IMR-90 (cell line): ENCODE measurements at regions not wholly inside any gene's neighbourhood (a gene's known extent, or its start where the extent isn't known, plus 50 kb on each side); places are given as distances from the start of the nearest gene placed in this dataset.

Source experiments
- ATAC-seq: fragments of 200-7000 bp; cut with Tn5 transposase; 2 replicates; pipeline ENCODE4 v1.9.1; 2020; ENCODE audit warnings: low read depth, mild to moderate bottlenecking, moderate library complexity
- BruUV-seq: library from RNA; stranded (reverse); fragments of 400-500 nt; replicated peaks from 2 replicates; lab custom pipeline; 2021; lab: Mats Ljungman, UMichigan
- CTCF ChIA-PET: fragments of 300-600 bp; formaldehyde crosslinking; extraction: SDS; loops from one replicate; lab custom pipeline; 2021; ENCODE audit warnings: antibody characterized with exemption; lab: Yijun Ruan, JAX
- POLR2A ChIA-PET: fragments of 300-600 bp; sonication (Branson Sonifier 250); formaldehyde crosslinking; loops from one replicate; lab custom pipeline; 2022; ENCODE audit warnings: antibody characterized with exemption; ENCODE audit not compliant: unreplicated experiment; lab: Charles Lee
- DNase-seq: peaks from one replicate; pipeline ENCODE4 v3.0.0; 2013
- H2AFZ ChIP-seq: replicated peaks from 2 replicates; pipeline ENCODE3; 2013; ENCODE audit warnings: low read length, mild to moderate bottlenecking; ENCODE audit not compliant: poor library complexity
- H2AK5ac ChIP-seq: 2 replicates; pipeline ENCODE4 v1.6.1; 2013; ENCODE audit warnings: low read depth, low read length, inconsistent platforms
- H2AK9ac ChIP-seq: replicated peaks from 2 replicates; pipeline ENCODE3; 2013; ENCODE audit warnings: mild to moderate bottlenecking, low read depth, low read length, moderate library complexity; ENCODE audit not compliant: poor library complexity
- H2BK120ac ChIP-seq: 2 replicates; pipeline ENCODE4 v1.6.1; 2013; ENCODE audit warnings: low read depth, low read length, inconsistent platforms
- H2BK15ac ChIP-seq: 3 replicates; pipeline ENCODE4 v1.6.1; 2013; ENCODE audit warnings: low read depth, low read length, inconsistent platforms
- H2BK20ac ChIP-seq: 2 replicates; pipeline ENCODE4 v1.6.1; 2013; ENCODE audit warnings: low read depth, mild to moderate bottlenecking, inconsistent platforms, low read length, moderate library complexity
- H2BK5ac ChIP-seq: 2 replicates; pipeline ENCODE4 v1.6.1; 2013; ENCODE audit warnings: mild to moderate bottlenecking, low read depth, low read length, inconsistent platforms; ENCODE audit not compliant: poor library complexity, severe bottlenecking
- H3K14ac ChIP-seq: replicated peaks from 2 replicates; pipeline ENCODE4 v1.6.1; 2013; ENCODE audit warnings: low read depth, low read length, inconsistent platforms
- H3K18ac ChIP-seq: 2 replicates; pipeline ENCODE4 v1.6.1; 2013; ENCODE audit warnings: low read depth, low read length, control low read depth
- H3K23ac ChIP-seq: 2 replicates; pipeline ENCODE4 v1.6.1; 2013; ENCODE audit warnings: low read depth, low read length, inconsistent platforms
- H3K27ac ChIP-seq: 2 replicates; pipeline ENCODE4 v1.5.1; 2013; ENCODE audit warnings: mild to moderate bottlenecking, control low read depth, low read length; ENCODE audit not compliant: insufficient read depth
- H3K27me3 ChIP-seq: 2 replicates; pipeline ENCODE4 v1.6.1; 2013; ENCODE audit warnings: low read length; ENCODE audit not compliant: control insufficient read depth, insufficient read depth
- H3K36me3 ChIP-seq: 2 replicates; pipeline ENCODE4 v1.6.1; 2013; ENCODE audit warnings: low read length, mixed read lengths; ENCODE audit not compliant: control insufficient read depth, insufficient read depth
- H3K4ac ChIP-seq: 2 replicates; pipeline ENCODE4 v1.6.1; 2013; ENCODE audit warnings: low read depth, low read length, inconsistent platforms
- H3K4me1 ChIP-seq: 2 replicates; pipeline ENCODE4 v1.6.1; 2013; ENCODE audit warnings: low read length, mixed read lengths; ENCODE audit not compliant: control insufficient read depth, insufficient read depth
- H3K4me2 ChIP-seq: 2 replicates; pipeline ENCODE4 v1.6.1; 2013; ENCODE audit warnings: low read depth, mild to moderate bottlenecking, control low read depth, low read length, moderate library complexity
- H3K4me3 ChIP-seq: 2 replicates; pipeline ENCODE4 v1.5.1; 2013; ENCODE audit warnings: low read depth, mild to moderate bottlenecking, control low read depth, low read length, moderate library complexity; ENCODE audit not compliant: insufficient read depth
- H3K56ac ChIP-seq: 2 replicates; pipeline ENCODE4 v1.6.1; 2013; ENCODE audit warnings: low read length, inconsistent platforms; ENCODE audit not compliant: insufficient read depth; ENCODE audit errors: extremely low read depth
- H3K79me1 ChIP-seq, 2 experiments: 2 replicates each; pipeline ENCODE4 v1.6.1; 2013; ENCODE audit warnings: low read length in 2 of 2, inconsistent platforms in 1 of 2, low read depth in 1 of 2
- H3K9ac ChIP-seq: 2 replicates; pipeline ENCODE4 v1.6.1; 2013; ENCODE audit warnings: low read depth, low read length, control low read depth
- H3K9me1 ChIP-seq: 2 replicates; pipeline ENCODE4 v1.6.1; 2013; ENCODE audit warnings: low read length, inconsistent platforms; ENCODE audit not compliant: insufficient read depth
- H3K9me3 ChIP-seq: 2 replicates; pipeline ENCODE4 v1.6.1; 2013; ENCODE audit warnings: low read length; ENCODE audit not compliant: control insufficient read depth, insufficient read depth
- H4K20me1 ChIP-seq: 2 replicates; pipeline ENCODE4 v1.6.1; 2013; ENCODE audit warnings: low read length, inconsistent platforms; ENCODE audit not compliant: insufficient read depth
- H4K5ac ChIP-seq: 2 replicates; pipeline ENCODE4 v1.6.1; 2013; ENCODE audit warnings: mild to moderate bottlenecking, low read depth, low read length, control low read depth
- H4K8ac ChIP-seq, 2 experiments: 2 replicates each; pipeline ENCODE4 v1.6.1; 2013; ENCODE audit warnings: low read depth in 2 of 2, low read length in 2 of 2, control low read depth in 1 of 2, inconsistent platforms in 1 of 2
- H4K91ac ChIP-seq: 2 replicates; pipeline ENCODE4 v1.6.1; 2013; ENCODE audit warnings: low read depth, low read length, inconsistent platforms; ENCODE audit not compliant: insufficient read depth
- BHLHE40 ChIP-seq: fragments of 150-350 bp; IDR thresholded peaks from 2 replicates; pipeline ENCODE4 v1.6.1; 2016; ENCODE audit warnings: mild to moderate bottlenecking, low read depth, low read length
- CEBPB ChIP-seq: IDR thresholded peaks from 2 replicates; pipeline ENCODE4 v1.6.1; 2012; ENCODE audit warnings: low read depth, low read length, improper control_type of control experiment
- CHD1 ChIP-seq: IDR thresholded peaks from 2 replicates; pipeline ENCODE4 v1.6.1; 2012; ENCODE audit warnings: low read depth, low read length, improper control_type of control experiment
- FOS ChIP-seq: fragments of 150-350 bp; IDR thresholded peaks from 2 replicates; pipeline ENCODE4 v1.6.1; 2016; ENCODE audit warnings: low read depth, low read length
- MAFK ChIP-seq: IDR thresholded peaks from 2 replicates; pipeline ENCODE4 v1.6.1; 2012; ENCODE audit warnings: low read depth, low read length, improper control_type of control experiment
- MAZ ChIP-seq: IDR thresholded peaks from 2 replicates; pipeline ENCODE4 v1.6.1; 2012; ENCODE audit warnings: low read depth, mild to moderate bottlenecking, low read length, improper control_type of control experiment, moderate library complexity, borderline replicate concordance
- MXI1 ChIP-seq: IDR thresholded peaks from 2 replicates; pipeline ENCODE4 v1.6.1; 2012; ENCODE audit warnings: low read depth, mild to moderate bottlenecking, low read length, moderate library complexity, borderline replicate concordance
- NFE2L2 ChIP-seq: fragments of 150-350 bp; IDR thresholded peaks from 2 replicates; pipeline ENCODE4 v1.6.1; 2016; ENCODE audit warnings: low read depth, mild to moderate bottlenecking, low read length
- POLR2A ChIP-seq: IDR thresholded peaks from 2 replicates; pipeline ENCODE4 v1.6.1; 2012; ENCODE audit warnings: mild to moderate bottlenecking, low read depth, low read length
- RAD21 ChIP-seq: IDR thresholded peaks from 2 replicates; pipeline ENCODE4 v1.6.1; 2012; ENCODE audit warnings: low read length, improper control_type of control experiment
- RCOR1 ChIP-seq: IDR thresholded peaks from 2 replicates; pipeline ENCODE4 v1.6.1; 2012; ENCODE audit warnings: mild to moderate bottlenecking, low read length, improper control_type of control experiment; ENCODE audit not compliant: insufficient replicate concordance
- RFX5 ChIP-seq: IDR thresholded peaks from 2 replicates; pipeline ENCODE4 v1.8.0; 2012; ENCODE audit warnings: low read depth, mild to moderate bottlenecking, low read length, moderate library complexity
- SMC3 ChIP-seq: fragments of 150-350 bp; IDR thresholded peaks from 2 replicates; pipeline ENCODE4 v1.6.1; 2016; ENCODE audit warnings: low read depth, mild to moderate bottlenecking, antibody characterized with exemption, low read length, moderate library complexity
- WGBS, 2 experiments: methylation state at CpG; one replicate each; pipeline versions ENCODE4 v1.1.5 to v1.1.7; 2013; ENCODE audit warnings: missing lambda C conversion rate in 2 of 2; ENCODE audit not compliant: insufficient read length in 1 of 2; ENCODE audit errors: extremely low coverage in 2 of 2; 5-methylcytosine and 5-hydroxymethylcytosine counted together
- dilution Hi-C: fragments of 300-500 bp; cut with HindIII; formaldehyde crosslinking; loops from one replicate; pipeline ENCODE4 v1.14.3; 2018; ENCODE audit warnings: low sequenced_read_pairs; ENCODE audit not compliant: unreplicated experiment
- in situ Hi-C: fragments of 300-500 bp; cut with MboI; formaldehyde crosslinking; loops from 3 replicates; pipeline ENCODE4 v1.14.3; 2019; ENCODE audit warnings: low sequenced_read_pairs, inconsistent platforms, mixed read lengths
- intact Hi-C: fragments of 100-400 bp; cut with micrococcal nuclease; formaldehyde crosslinking; loops from 2 replicates; pipeline ENCODE4 v1.10.0; 2022
- TF ChIP-seq, protein P1 (sequence below): conservative IDR thresholded peaks from 2 replicates; pipeline ENCODE4 v1.5.1; 2012; ENCODE audit warnings: mild to moderate bottlenecking, low read depth, low read length, improper control_type of control experiment
- TF ChIP-seq, protein P2 (sequence below): fragments of 150-350 bp; IDR thresholded peaks from 2 replicates; pipeline ENCODE4 v1.6.1; 2016; ENCODE audit warnings: low read depth, mild to moderate bottlenecking, low read length, moderate library complexity, borderline replicate concordance
- TF ChIP-seq, protein P3 (sequence below): fragments of 150-350 bp; IDR thresholded peaks from 2 replicates; pipeline ENCODE4 v1.6.1; 2017; ENCODE audit warnings: mild to moderate bottlenecking, antibody characterized with exemption, low read length, low read depth

DNA sequence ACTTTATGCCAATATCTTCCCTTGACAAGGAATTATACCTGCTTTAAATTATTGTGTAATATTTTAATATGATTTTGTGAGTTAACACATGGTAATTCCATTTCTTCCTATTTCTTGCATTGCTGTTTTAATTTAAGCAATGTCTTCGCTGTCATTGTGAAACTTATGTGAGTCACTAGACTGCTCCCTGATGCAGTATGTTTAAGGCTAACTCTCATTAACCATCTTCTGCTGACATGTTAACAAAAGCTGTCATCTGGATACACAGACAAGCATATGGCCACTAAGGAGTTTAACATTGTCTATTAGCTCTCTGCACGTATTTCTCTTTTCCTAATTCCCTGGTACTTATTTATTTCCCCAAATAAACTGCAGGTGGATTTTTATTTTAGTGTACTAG lies 980.8 kb upstream of the CTNND2 start:
- POLR2A ChIA-PET, result no interaction called here
- no peak overlapping the region for H3K9ac ChIP-seq
- H2BK20ac ChIP-seq, result no peak overlapping the region
- no peak overlapping the region for H3K4me3 ChIP-seq
- H2BK120ac ChIP-seq, result no peak overlapping the region
- H3K56ac ChIP-seq, result no peak overlapping the region
- ATAC-seq (no peak), DNase-seq (no peak)
- no peak overlapping the region for H3K18ac ChIP-seq
- no peak overlapping the region for H2AFZ ChIP-seq
- H2BK5ac ChIP-seq, result no peak overlapping the region
- no peaks in the 10 kb centered on the region for H3K27me3 ChIP-seq
- no peaks in the 10 kb centered on the region; the same call in 1 of the 2 replicates for H3K9me3 ChIP-seq
- intact Hi-C loops, result no loop called here
- H3K79me1 ChIP-seq, result no peaks in the 10 kb centered on the region
- H3K14ac ChIP-seq, result no peak overlapping the region
- no peak overlapping the region for H2AK5ac ChIP-seq
- no peak overlapping the region for H3K4me2 ChIP-seq
- H4K5ac ChIP-seq, result no peak overlapping the region
- dilution Hi-C loops, result no loop called here
- no peak overlapping the region for H3K27ac ChIP-seq
- H4K8ac ChIP-seq, result no peak overlapping the region
- H2AK9ac ChIP-seq, result no peak overlapping the region
- no peaks in the 10 kb centered on the region for H4K20me1 ChIP-seq
- no peaks in the 10 kb centered on the region for H3K4me1 ChIP-seq
- H3K9me1 ChIP-seq, result no peaks in the 10 kb centered on the region
- H3K4ac ChIP-seq, result no peak overlapping the region
- WGBS, 2 experiments, result no CpG with 5 or more reads among the region's 2 CpGs
- H2BK15ac ChIP-seq, result no peak overlapping the region
- CTCF ChIA-PET, result interaction anchor here (1.0 kb wide), 1 partner anchor 9 kb away, joined by 4 read pairs; no protein-coding TSS in a partner anchor
- no peaks in the 10 kb centered on the region for H3K36me3 ChIP-seq
- BruUV-seq, result no TSS peak
- in situ Hi-C loops, result no loop called here
- no peak overlapping the region for H4K91ac ChIP-seq
- TF ChIP-seq, protein P1, sequence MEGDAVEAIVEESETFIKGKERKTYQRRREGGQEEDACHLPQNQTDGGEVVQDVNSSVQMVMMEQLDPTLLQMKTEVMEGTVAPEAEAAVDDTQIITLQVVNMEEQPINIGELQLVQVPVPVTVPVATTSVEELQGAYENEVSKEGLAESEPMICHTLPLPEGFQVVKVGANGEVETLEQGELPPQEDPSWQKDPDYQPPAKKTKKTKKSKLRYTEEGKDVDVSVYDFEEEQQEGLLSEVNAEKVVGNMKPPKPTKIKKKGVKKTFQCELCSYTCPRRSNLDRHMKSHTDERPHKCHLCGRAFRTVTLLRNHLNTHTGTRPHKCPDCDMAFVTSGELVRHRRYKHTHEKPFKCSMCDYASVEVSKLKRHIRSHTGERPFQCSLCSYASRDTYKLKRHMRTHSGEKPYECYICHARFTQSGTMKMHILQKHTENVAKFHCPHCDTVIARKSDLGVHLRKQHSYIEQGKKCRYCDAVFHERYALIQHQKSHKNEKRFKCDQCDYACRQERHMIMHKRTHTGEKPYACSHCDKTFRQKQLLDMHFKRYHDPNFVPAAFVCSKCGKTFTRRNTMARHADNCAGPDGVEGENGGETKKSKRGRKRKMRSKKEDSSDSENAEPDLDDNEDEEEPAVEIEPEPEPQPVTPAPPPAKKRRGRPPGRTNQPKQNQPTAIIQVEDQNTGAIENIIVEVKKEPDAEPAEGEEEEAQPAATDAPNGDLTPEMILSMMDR, result no peak
- TF ChIP-seq RFX5 (no peak), FOS (no peak), NFE2L2 (no peak), CEBPB (no peak), RAD21 (no peak), RCOR1 (no peak), BHLHE40 (no peak), MAFK (no peak), CHD1 (no peak), SMC3 (no peak), MXI1 (no peak), MAZ (no peak), POLR2A (no peak)
- TF ChIP-seq, protein P2, sequence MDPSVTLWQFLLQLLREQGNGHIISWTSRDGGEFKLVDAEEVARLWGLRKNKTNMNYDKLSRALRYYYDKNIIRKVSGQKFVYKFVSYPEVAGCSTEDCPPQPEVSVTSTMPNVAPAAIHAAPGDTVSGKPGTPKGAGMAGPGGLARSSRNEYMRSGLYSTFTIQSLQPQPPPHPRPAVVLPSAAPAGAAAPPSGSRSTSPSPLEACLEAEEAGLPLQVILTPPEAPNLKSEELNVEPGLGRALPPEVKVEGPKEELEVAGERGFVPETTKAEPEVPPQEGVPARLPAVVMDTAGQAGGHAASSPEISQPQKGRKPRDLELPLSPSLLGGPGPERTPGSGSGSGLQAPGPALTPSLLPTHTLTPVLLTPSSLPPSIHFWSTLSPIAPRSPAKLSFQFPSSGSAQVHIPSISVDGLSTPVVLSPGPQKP, result no peak
- TF ChIP-seq, protein P3, sequence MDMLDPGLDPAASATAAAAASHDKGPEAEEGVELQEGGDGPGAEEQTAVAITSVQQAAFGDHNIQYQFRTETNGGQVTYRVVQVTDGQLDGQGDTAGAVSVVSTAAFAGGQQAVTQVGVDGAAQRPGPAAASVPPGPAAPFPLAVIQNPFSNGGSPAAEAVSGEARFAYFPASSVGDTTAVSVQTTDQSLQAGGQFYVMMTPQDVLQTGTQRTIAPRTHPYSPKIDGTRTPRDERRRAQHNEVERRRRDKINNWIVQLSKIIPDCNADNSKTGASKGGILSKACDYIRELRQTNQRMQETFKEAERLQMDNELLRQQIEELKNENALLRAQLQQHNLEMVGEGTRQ, result no peak
- no peak overlapping the region for H3K23ac ChIP-seq
